ENCODE measurements at regions not wholly inside any gene's neighbourhood (a gene's known extent, or its start where the extent isn't known, plus 50 kb on each side); places are given as distances from the start of the nearest gene placed in this dataset.

GRCh38 chr14:22415605-22415959 is 173.4 kb downstream of the DAD1 start:
- H3K4me2 ChIP-seq, result no peak overlapping the region
- H3K4me3 ChIP-seq, result no peak overlapping the region
- POLR2A ChIA-PET, result no interaction called here
- H3K9me3 ChIP-seq, result no peaks in the 10 kb centered on the region
- TF ChIP-seq FOSL2 (IDR thresholded peaks at IDR 0.05) (no peak), FOSL2 (CRISPR knock-in tag; IDR thresholded peaks at IDR 0.05) (no peak), NFE2L2 (conservative IDR thresholded peaks at IDR 0.05; ENCODE audit: low read length) (no peak), ATOH8 (CRISPR knock-in tag; IDR thresholded peaks at IDR 0.05; ENCODE audit: low read depth) (no peak), BCL3 (IDR thresholded peaks at IDR 0.05) (no peak), PHF8 (IDR thresholded peaks at IDR 0.05; ENCODE audit: borderline replicate concordance, low read depth) (no peak), POLR2AphosphoS2 (conservative IDR thresholded peaks at IDR 0.05; ENCODE audit: low read length) (no peak), PBX3 (IDR thresholded peaks at IDR 0.05) (no peak), NR3C1 (IDR thresholded peaks at IDR 0.05) (no peak), EP300 (IDR thresholded peaks at IDR 0.05) (no peak), KDM5A (IDR thresholded peaks at IDR 0.05) (no peak), MYC (IDR thresholded peaks at IDR 0.05; ENCODE audit: borderline replicate concordance, low read length) (no peak), ZSCAN20 (CRISPR knock-in tag; IDR thresholded peaks at IDR 0.05) (no peak), HMGXB4 (CRISPR knock-in tag; IDR thresholded peaks at IDR 0.05; ENCODE audit: borderline replicate concordance) (no peak), RCOR1 (IDR thresholded peaks at IDR 0.05; ENCODE audit: low read depth, low read length) (no peak), HEYL (CRISPR knock-in tag; IDR thresholded peaks at IDR 0.05) (no peak), EHMT2 (IDR thresholded peaks at IDR 0.05; ENCODE audit: low read depth) (no peak), FOSB (CRISPR knock-in tag; IDR thresholded peaks at IDR 0.05) (no peak)
- CTCF ChIA-PET, result no interaction called here
- H3K27ac ChIP-seq, result no peak overlapping the region
- no peak for FAIRE-seq
- H3K4me1 ChIP-seq, result no peaks in the 10 kb centered on the region
- WGBS (ENCODE audit: missing lambda C conversion rate), result 58% methylated on average over 1 of the region's 1 CpG
- ATAC-seq, result no peak
- no peak for DNase-seq (ENCODE audit: low read depth in 1 of 2, low spot score in 1 of 2)

GRCh38 chr14:22414876-22415604 is 174.0 kb downstream of the DAD1 start:
- Histone ChIP-seq H3K27ac (no peak overlapping the region), H3K9me3 (no peaks in the 10 kb centered on the region), H3K4me1 (no peaks in the 10 kb centered on the region), H3K4me3 (no peak overlapping the region), H3K4me2 (no peak overlapping the region)
- ATAC-seq (no peak), FAIRE-seq (no peak), DNase-seq (ENCODE audit: low read depth in 1 of 2, low spot score in 1 of 2) (no peak)
- ChIA-PET POLR2A (no interaction called here), CTCF (no interaction called here)
- WGBS (ENCODE audit: missing lambda C conversion rate), result 54% methylated on average over 4 of the region's 4 CpGs
- TF ChIP-seq ZC3H11A (IDR thresholded peaks at IDR 0.05) (no peak), FOXS1 (CRISPR knock-in tag; IDR thresholded peaks at IDR 0.05) (no peak), POLR2AphosphoS2 (conservative IDR thresholded peaks at IDR 0.05; ENCODE audit: low read length) (no peak), CEBPB (IDR thresholded peaks at IDR 0.05) (no peak), FOSL2 (IDR thresholded peaks at IDR 0.05) (no peak), FOSL2 (CRISPR knock-in tag; IDR thresholded peaks at IDR 0.05) (no peak), ELK1 (IDR thresholded peaks at IDR 0.05; ENCODE audit: low read depth, low read length) (no peak), REST (IDR thresholded peaks at IDR 0.05) (no peak)
